HG02870 (cell line): ENCODE measurements at regions not wholly inside any gene's neighbourhood (a gene's known extent, or its start where the extent isn't known, plus 50 kb on each side); places are given as distances from the start of the nearest gene placed in this dataset.
"Not testable (repeated sequence)": the region's sequence is repeated elsewhere in the genome, so short reads cannot be mapped to it uniquely, and the experiment has no call there.

Experiments used
- ATAC-seq: cut with Tn5 transposase; IDR thresholded peaks from one replicate; pipeline ENCODE4 v1.9.1; 2021; ENCODE audit warnings: mild to moderate bottlenecking, moderate library complexity; ENCODE audit not compliant: unreplicated experiment

- ATAC-seq: no peak
Observed at GRCh38 chr7:88615336-88615735, 144.2 kb upstream of the ZNF804B start.

GRCh38 chr7:88614736-88615135 is 144.8 kb upstream of the ZNF804B start:
- no peak for ATAC-seq

GRCh38 chr7:88610942-88611341 is 148.6 kb upstream of the ZNF804B start:
- ATAC-seq: no peak

GRCh38 chr7:88600695-88601094 is 158.8 kb upstream of the ZNF804B start:
- no peak for ATAC-seq

DNA sequence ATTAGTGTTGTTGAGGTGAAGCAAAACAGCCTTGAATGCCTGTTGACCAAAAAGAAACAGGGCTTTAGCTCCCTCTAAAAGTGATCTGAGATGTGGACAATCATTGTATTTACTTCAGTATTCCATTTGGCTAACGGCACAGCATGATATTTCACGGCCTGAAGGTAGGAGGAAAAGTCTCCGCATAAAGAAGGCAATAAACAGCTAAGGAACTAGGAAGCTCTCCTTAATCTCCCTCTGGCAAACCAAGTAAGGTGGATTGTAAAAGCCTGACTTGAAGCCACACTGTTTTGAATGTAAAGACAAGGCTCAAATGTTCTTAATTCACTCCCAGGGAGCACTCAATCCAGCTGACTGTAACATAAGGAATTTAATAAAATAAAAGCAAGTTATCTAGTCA is 160.0 kb upstream of the ZNF804B start:
- ATAC-seq: no peak

DNA sequence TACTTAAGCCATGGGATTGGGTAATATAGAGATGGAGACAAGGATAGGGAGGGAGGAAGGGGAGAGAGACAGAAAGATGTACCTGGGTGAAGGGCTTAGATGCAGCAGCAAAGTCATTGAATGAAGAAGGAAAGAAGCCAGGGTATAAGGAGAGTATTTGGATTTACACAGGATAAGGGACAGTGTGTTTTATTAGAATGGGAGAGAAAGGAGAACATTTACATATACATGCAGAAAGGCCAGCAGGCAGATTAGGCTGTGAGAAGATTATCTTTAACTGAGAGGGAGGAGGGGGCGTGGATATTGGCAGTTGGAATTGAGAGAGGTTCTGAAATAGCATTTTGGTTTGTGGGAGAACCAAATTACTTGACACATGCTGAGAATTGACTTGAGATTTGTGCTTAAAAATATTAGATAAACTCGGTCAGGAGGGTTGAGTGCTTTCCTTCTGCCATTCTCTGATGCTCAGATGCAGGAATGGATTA is 161.5 kb upstream of the ZNF804B start:
- no peak for ATAC-seq

GRCh38 chr7:88590963-88591362 is 168.5 kb upstream of the ZNF804B start:
- ATAC-seq: no peak

DNA sequence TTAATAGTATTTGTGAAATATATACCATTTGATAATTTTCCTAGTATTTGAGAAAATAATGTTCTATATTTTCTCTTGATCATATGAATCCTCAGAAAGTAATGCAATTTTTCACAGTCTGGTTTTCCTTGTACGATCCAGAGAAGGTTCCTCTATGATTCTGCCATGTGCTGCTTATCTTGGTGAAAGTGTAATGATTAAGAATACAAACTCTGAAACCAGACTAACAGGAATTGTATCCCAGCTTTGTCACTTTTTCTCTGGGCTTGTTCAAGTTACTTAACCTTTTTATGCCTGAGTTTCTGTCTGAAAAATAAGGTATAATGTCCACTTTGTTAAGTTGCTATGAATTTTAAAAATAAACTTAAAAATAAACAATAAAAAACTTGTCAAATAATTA is 169.6 kb upstream of the ZNF804B start:
- ATAC-seq: no peak

DNA sequence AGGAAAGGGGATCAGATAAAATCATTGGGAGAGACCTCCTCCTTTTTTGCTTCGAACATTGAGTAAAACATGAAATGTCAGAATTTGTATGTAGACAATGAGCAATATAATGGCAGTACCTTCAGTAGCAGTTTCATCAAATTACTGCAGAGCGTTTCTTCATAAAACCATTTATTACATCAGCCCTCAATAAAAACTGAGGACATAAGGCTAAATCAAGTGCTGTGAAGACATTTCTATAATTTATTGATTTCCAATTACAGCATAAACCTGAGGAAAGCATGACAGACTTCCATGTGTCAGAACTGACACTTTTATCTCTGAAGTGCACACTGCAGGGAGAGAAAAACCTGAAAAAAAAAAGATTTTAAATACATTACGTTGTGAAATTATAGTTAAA is 172.6 kb upstream of the ZNF804B start:
- no peak for ATAC-seq

DNA sequence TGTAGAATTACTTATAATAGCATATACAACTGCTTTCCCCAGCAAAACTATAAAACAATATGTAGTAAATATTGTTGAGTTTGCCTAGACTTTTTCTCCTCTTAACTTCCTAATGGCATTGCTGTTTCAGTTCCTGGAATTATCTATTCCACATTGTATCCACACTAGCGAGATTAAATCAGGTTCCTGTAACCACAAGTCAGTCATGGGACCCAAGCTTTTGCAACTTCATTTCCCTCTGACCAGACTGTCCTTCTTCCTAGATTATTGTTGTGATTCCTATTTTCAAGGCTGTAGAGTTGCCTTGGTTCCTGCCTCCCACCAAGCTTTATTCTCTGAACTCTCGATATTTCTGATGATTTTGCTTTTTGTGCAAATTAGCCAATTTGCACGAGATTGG is 173.3 kb upstream of the ZNF804B start:
- no peak for ATAC-seq

DNA sequence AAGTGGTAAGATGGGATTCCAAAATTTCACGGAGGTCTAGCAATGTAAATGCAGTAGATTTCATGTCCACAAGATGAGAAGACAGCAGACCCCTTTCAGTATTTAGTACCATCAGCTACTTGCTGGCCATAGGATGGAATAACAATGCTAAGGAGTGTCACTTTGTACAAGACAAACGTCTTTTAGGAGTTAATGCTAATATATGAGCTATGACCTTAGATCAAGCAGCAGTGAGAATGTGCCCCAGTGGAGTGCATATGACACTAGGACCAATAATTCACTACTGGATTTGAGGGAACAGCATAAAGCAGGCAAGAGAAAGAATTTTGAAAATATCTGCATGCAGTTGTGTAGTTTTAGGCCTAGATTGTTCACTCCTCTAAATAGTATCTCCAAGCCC is 182.8 kb upstream of the ZNF804B start:
- no peak for ATAC-seq

GRCh38 chr7:88566162-88566729 is 193.3 kb upstream of the ZNF804B start:
- no peak for ATAC-seq

DNA sequence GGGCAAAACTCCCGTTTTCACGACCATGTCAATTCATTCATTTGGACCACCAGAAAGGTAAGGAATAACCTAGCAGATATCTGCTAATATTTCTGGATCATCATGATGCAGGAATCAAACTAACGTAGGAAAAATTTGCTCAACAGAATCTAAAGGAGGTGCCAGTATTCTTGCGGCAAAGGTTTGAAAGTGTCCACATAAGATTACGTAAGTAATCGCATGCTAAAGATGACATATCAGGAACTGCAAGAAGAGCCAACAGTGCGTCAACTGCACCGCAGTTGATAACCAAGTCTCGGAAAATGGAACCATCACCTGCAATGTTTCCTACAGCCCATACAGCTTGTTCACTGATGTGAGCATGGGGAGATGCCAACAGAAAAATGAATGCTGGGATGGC is 194.1 kb upstream of the ZNF804B start:
- ATAC-seq: no peak

DNA sequence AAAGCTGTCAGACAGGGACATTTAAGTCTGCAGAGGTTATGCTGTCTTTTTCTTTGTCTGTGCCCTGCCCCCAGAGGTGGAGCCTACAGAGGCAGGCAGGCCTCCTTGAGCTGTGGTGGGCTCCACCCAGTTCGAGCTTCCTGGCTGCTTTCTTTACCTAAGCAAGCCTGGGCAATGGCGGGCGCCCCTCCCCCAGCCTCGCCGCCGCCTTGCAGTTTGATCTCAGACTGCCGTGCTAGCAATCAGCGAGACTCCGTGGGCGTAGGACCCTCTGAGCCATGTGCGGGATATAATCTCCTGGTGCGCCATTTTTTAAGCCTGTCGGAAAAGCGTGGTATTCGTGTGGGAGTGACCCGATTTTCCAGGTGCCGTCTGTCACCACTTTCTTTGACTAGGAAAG is 203.1 kb upstream of the ZNF804B start:
- not testable (repeated sequence) for ATAC-seq

- not testable (repeated sequence) for ATAC-seq
Observed at GRCh38 chr7:88554847-88555246, 204.7 kb upstream of the ZNF804B start.

DNA sequence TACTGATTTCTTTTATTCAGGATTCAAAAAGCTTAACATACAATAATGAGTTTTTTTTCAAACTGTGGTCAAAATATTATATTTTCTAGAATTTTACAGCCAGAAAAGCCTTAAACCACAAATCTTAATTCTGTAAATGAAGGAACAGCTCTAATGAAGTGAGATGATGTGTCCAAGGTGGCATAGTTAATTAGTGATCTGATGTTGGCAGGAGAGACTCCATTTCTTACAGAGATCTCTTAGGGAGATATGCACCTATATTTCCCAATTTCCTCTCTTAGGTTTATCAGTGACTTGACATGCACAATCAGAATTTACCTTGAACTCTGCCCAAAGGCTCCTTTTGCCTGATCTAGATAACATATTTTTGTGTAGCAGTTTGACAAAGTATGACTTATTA is 211.1 kb upstream of the ZNF804B start:
- no peak for ATAC-seq

DNA sequence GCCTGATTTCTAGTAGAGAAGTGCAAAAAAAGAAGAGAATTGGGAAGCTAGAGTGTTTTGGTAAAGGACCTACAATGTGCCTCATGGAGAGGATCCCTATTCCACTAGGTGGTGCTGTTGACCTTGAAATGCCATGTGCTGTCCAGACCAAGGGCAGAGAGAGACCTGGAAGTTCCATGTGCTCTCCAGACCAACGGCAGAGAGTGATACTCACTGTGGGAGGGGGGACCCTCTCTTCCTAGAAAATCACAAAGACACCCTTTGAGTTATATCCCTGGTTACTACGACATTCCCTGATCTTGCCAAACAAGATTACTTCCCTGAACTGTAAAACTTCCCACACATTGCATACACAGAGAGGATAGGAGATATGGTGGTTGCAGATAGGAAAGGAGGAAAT is 212.7 kb upstream of the ZNF804B start:
- ATAC-seq: no peak

DNA sequence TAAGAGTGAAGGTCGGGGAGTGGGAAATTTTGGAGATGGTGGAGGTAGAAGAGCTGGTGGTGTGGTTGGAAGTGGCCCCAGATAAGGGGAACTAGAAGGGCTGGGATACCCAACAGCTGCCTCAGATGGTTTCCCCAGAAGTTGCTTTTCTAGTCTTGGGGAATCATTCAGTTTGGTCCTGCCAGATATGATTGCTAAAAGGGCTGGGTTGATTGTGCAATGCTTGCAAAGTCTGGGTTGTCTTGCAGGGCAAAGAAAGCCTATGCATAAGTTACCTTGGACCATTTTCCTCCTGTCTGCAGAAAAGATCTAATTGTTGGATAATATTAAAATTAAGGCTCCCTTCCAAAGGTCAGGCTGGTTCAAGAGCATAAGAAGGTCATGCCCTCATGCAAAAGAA is 213.8 kb upstream of the ZNF804B start:
- ATAC-seq: no peak

GRCh38 chr7:88540012-88540411 is 219.5 kb upstream of the ZNF804B start:
- ATAC-seq: no peak

GRCh38 chr7:88539518-88539917 is 220.0 kb upstream of the ZNF804B start:
- ATAC-seq: no peak

DNA sequence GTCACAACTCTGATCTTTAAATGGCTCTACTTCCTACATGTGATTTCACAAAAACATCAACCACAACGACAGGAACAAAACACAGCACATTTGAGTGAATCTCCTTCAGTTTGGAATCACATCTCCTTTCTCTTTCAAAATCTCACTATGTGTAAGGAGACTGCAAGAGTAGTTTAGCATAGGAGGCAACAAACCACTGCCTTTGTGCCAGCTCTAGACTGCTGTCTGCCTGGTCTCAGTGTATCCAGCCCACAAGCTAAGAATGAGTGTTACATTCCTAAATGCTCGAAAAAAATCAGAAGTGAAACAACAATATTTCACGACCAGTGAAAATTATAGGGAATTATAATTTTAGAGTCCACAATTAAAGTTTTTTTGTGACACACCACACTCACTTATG is 217.0 kb upstream of the STEAP4 start:
- ATAC-seq: no peak

DNA sequence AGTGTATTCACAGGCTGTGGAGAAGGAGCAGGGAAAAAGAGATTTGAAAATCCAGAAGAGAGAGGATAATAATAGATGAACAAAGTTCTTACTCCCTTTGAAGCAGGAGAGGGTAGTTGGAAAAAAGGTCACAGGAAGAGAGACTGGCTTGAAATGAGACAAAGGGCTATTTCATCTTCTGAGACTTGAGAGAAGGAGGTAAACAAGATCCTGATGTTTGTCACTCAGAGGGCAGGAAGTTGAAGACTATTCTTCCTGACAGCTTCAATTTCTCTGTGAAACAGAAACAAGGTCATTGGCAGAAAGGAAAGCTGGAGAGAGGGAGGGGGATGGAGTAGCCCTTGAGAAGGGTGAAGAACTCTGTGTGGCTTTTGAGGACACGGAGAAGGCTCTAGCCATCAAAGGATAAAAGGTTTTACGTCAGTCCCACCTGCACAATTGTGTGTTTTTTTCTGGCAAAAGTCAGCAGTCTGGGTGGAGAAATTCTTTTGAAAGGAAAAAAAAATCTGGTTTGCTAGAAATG is 216.1 kb upstream of the STEAP4 start:
- no peak for ATAC-seq

- ATAC-seq: no peak
Observed at GRCh38 chr7:88516429-88516828, 209.7 kb upstream of the STEAP4 start.
